ENCODE measurements at regions not wholly inside any gene's neighbourhood (a gene's known extent, or its start where the extent isn't known, plus 50 kb on each side); places are given as distances from the start of the nearest gene placed in this dataset.

DNA sequence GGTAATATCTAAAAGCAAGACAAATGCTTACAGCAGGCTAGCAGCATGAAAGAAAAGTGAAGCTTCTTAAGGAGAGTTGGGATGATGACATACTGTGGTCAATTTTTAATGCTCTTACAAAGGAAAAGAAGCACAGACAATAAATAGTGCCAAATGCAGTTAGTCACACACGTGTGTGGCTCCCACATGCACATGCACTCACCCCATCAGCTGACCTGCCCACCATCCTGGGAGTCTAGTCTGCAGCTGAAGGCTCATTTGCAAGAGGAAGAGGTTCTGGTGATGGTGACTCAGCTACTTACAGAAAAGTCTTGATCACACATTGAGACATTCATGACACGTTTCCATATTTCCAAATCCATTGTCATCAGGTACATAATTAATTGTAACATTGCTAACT lies 129.3 kb downstream of the MRPL36 start:
- Histone ChIP-seq H3K4me1 (peaks cover 0 to 14% (median 1%) of the 10 kb centered on the region in 12 donors), H3K36me3 (no peaks in the 10 kb centered on the region), H3K27me3 (peaks cover 13 to 63% (median 29%) of the 10 kb centered on the region in 9 donors), H3K9me3 (peaks cover 0 to 11% (median 0%) of the 10 kb centered on the region in 12 donors), H3K27ac (no peak overlapping the region), H3K4me3 (no peak overlapping the region)
- no peak for DNase-seq
- 55 to 65% (median 61%) methylated on average over 2 of the region's 2 CpGs for WGBS, 4 donors
- ATAC-seq, result no peak
- intact Hi-C loops (cut with DNase I), result no loop called here
- TF ChIP-seq POLR2A (IDR thresholded peaks at IDR 0.05), result no peak
- TF ChIP-seq, protein P1, sequence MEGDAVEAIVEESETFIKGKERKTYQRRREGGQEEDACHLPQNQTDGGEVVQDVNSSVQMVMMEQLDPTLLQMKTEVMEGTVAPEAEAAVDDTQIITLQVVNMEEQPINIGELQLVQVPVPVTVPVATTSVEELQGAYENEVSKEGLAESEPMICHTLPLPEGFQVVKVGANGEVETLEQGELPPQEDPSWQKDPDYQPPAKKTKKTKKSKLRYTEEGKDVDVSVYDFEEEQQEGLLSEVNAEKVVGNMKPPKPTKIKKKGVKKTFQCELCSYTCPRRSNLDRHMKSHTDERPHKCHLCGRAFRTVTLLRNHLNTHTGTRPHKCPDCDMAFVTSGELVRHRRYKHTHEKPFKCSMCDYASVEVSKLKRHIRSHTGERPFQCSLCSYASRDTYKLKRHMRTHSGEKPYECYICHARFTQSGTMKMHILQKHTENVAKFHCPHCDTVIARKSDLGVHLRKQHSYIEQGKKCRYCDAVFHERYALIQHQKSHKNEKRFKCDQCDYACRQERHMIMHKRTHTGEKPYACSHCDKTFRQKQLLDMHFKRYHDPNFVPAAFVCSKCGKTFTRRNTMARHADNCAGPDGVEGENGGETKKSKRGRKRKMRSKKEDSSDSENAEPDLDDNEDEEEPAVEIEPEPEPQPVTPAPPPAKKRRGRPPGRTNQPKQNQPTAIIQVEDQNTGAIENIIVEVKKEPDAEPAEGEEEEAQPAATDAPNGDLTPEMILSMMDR (IDR thresholded peaks at IDR 0.05), result no peak

DNA sequence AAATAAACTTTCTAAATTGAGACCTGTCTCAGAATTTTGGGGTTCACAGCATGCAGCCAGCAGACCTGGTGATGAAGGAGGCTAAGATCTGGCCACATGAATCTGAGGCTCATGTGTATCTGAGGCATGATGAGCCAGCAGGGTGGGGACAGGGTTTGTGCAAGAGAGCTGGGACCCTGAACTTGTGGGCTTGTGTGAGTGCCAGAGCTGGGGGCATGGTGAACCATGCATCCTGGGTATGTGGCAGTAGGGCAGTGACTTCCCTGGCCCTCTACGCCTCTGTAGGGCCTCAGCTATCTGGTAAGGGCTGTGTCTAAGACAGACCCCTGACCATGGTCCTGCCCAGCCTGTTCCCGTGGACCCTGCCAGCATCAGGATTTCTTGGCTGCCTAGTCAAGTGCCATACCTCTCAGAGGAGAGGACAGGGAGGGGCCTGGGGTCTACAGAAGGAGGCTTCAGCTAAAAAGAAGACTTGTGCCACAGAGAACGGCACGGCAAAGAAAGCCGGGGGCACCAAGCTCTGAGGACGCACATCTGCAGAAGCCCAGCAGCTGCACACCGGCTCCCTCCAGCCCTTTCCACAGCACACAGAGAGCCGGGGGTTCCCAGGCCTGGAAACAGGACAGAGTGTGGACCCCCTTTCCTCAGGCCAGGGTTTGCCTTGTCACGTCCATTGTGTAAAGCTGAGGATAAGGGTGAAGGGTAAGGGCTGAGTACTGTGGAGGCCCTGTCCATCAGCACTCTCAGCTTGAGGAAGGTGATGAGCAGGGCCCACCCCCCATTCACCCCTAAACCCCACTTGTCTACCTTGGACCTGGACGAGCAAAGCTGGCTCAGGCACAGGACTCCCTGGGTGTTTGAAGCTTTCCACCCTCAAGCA lies 130.1 kb downstream of the MRPL36 start:
- peaks cover 0 to 14% (median 1%) of the 10 kb centered on the region in 12 donors for H3K4me1 ChIP-seq
- no peaks in the 10 kb centered on the region for H3K36me3 ChIP-seq
- ATAC-seq, result peak in 1 of 4 donors; percentile 11
- intact Hi-C loops (cut with DNase I), result loop anchor here in 1 of 10 donors (5.0 kb wide), 1 partner anchor 368 kb away; no protein-coding TSS in a partner anchor
- peak in 1 of 5 donors; percentile 14 for DNase-seq
- H3K27me3 ChIP-seq, result peaks cover 18 to 71% (median 37%) of the 10 kb centered on the region in 9 donors
- WGBS, 4 donors, result 73 to 81% (median 78%) methylated on average over 10 of the region's 10 CpGs
- H3K9me3 ChIP-seq, result peaks cover 0 to 11% (median 0%) of the 10 kb centered on the region in 12 donors
- TF ChIP-seq, protein P1 (IDR thresholded peaks at IDR 0.05), result no peak
- no peak for TF ChIP-seq POLR2A (IDR thresholded peaks at IDR 0.05)
- H3K27ac ChIP-seq, result no peak overlapping the region
- H3K4me3 ChIP-seq, result no peak overlapping the region

DNA sequence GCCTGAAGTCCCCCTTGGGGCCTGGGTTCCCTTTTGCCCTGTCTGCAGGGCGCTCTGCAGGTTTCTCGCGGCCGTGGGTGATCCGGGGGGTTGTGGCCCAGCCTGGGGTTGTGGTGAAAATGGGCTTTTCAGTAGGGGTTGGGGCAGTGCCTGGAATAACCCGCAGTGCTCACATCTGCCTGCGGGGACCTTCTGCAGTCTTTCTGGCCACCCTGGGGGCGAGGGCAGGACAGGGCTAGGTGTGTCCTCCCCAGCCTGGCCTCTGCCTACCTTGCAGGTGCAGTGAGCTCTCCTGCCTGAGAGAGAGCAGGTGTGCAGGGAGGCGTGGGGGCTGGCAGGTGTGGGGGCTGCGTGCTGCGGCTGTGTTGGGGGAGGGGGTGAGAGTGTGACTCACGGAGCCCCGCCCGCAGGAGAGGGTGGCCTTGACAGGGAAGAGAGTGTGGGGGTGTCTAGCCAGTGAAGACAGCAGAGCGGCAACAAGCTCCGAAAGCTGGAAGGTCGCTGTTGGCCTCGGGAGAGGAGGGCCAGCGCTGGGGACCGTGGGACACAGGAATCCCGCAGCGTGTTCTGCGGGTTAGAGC lies 131.4 kb downstream of the MRPL36 start:
- Histone ChIP-seq H3K27ac (no peak overlapping the region), H3K4me3 (no peak overlapping the region), H3K27me3 (peaks cover 18 to 68% (median 42%) of the 10 kb centered on the region in 9 donors), H3K9me3 (peaks cover 0 to 11% (median 0%) of the 10 kb centered on the region in 12 donors), H3K4me1 (peaks cover 0 to 14% (median 1%) of the 10 kb centered on the region in 12 donors), H3K36me3 (no peaks in the 10 kb centered on the region)
- ATAC-seq, result no peak
- DNase-seq, result peak in 1 of 5 donors; percentile 56
- 21 to 37% (median 33%) methylated on average over 14 to 23 of the region's 23 CpGs for WGBS, 4 donors
- intact Hi-C loops (cut with DNase I), result loop anchor here in 1 of 10 donors (5.0 kb wide), 1 partner anchor 369 kb away; no protein-coding TSS in a partner anchor
- TF ChIP-seq POLR2A (IDR thresholded peaks at IDR 0.05), result no peak
- TF ChIP-seq, protein P1 (IDR thresholded peaks at IDR 0.05), result no peak

Data from heart left ventricle (tissue), 16 donors.